Liver (tissue), 3 donors: ENCODE measurements at regions not wholly inside any gene's neighbourhood (a gene's known extent, or its start where the extent isn't known, plus 50 kb on each side); places are given as distances from the start of the nearest gene placed in this dataset.

ENCODE experiments used
- CTCF ChIP-seq: fragments of 150-350 bp; IDR thresholded peaks from 2 replicates; pipeline ENCODE4 v1.5.1; 2017; ENCODE audit warnings: improper control_type of control experiment, low read depth, low read length; ENCODE audit not compliant: missing input control
- GABPA ChIP-seq, 2 donors: IDR thresholded peaks in 1 of 2; conservative IDR thresholded peaks in 1 of 2; 2 replicates each; pipeline ENCODE4 v1.6.1; 2016; ENCODE audit warnings: antibody characterized with exemption in 2 of 2, mild to moderate bottlenecking in 1 of 2, moderate library complexity in 1 of 2
- JUND ChIP-seq, 2 donors: IDR thresholded peaks; 2 replicates each; pipeline ENCODE4 v1.6.1; 2016; ENCODE audit warnings: antibody characterized with exemption in 2 of 2
- RAD21 ChIP-seq, 2 donors: IDR thresholded peaks; 2 replicates each; pipeline ENCODE4 v1.6.1; 2016; ENCODE audit warnings: antibody characterized with exemption in 2 of 2, mild to moderate bottlenecking in 2 of 2
- TAF1 ChIP-seq: conservative IDR thresholded peaks from 2 replicates; pipeline ENCODE4 v1.6.1; 2016; ENCODE audit warnings: antibody characterized with exemption, mild to moderate bottlenecking
- YY1 ChIP-seq: IDR thresholded peaks from 2 replicates; pipeline ENCODE4 v1.6.1; 2016; ENCODE audit warnings: antibody characterized with exemption, mild to moderate bottlenecking
- donor health status: healthy.
- donor health status: healthy.

DNA sequence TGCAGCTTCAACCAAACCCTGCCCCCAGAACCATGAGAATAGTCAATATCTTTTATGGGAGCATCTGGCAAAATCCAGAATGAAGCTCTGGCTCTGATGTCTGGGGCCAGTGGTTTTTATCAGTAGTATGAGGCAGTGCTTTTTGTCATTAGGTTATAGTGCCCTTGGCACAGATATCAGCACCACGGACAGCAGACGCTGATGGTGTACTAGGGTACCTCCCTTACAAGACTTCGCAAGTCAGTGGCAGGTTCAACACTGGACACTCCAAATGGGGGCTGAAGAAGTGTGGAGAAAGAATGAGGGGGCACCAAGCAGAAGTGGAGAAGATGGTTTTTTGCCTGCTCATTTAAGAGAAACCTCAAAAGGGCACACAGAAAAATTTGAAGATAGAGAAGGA is 68.2 kb upstream of the E2F7 start:
- TF ChIP-seq TAF1 (no peak), CTCF (no peak), GABPA (IDR thresholded peaks at IDR 0.05 in 1 of 2, conservative IDR thresholded peaks at IDR 0.05 in 1 of 2) (no peak), YY1 (no peak), JUND (IDR thresholded peaks at IDR 0.05) (no peak), RAD21 (IDR thresholded peaks at IDR 0.05) (no peak)
